GM21360 (cell line): ENCODE measurements at regions not wholly inside any gene's neighbourhood (a gene's known extent, or its start where the extent isn't known, plus 50 kb on each side); places are given as distances from the start of the nearest gene placed in this dataset.
A peak's percentile ranks its signal among the peaks of the same experiment; 100 is the strongest.
"Not testable (repeated sequence)": the region's sequence is repeated elsewhere in the genome, so short reads cannot be mapped to it uniquely, and the experiment has no call there.

Experiments used
- ATAC-seq: cut with Tn5 transposase; IDR thresholded peaks from one replicate; pipeline ENCODE4 v1.9.1; 2021; ENCODE audit warnings: mild to moderate bottlenecking, moderate library complexity; ENCODE audit not compliant: unreplicated experiment

DNA sequence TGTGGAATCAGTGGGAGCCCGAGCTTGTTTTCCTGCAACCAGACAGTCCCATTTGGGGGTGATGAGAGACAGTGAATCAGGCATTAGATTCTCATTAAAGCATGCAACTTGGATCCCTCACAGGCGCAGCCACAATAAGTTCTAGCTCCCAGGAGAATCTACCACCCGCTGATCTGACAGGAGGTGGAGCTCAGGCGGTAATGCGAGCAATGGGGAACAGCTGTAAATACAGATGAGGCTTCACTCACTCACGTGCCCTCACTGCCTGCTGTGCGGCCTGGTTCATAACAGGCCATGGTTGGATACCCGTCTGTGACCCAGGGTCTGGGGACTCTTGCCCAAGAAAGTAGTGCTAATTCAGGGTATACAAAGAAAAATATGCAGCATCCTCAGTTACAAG is 144.8 kb upstream of the RGPD4 start:
- ATAC-seq: no peak

DNA sequence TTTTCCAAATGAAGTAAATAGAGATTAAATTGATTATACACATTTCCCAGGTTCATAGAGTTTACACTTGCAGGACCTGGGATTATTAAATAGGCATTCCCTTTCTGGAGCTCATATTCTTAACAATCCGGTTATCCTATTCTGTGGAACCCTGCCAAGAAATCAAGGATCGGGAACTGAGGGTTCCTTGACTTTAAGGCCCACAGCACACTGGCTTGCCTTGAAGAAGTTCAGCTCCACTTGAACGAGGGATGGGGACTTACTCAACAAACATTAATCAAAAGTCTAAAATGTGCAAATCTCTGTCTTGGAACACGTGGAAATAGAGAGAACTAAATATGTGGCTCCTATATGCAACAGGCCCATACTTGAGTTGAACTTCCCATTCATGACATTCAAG is 142.3 kb upstream of the RGPD4 start:
- ATAC-seq: no peak

DNA sequence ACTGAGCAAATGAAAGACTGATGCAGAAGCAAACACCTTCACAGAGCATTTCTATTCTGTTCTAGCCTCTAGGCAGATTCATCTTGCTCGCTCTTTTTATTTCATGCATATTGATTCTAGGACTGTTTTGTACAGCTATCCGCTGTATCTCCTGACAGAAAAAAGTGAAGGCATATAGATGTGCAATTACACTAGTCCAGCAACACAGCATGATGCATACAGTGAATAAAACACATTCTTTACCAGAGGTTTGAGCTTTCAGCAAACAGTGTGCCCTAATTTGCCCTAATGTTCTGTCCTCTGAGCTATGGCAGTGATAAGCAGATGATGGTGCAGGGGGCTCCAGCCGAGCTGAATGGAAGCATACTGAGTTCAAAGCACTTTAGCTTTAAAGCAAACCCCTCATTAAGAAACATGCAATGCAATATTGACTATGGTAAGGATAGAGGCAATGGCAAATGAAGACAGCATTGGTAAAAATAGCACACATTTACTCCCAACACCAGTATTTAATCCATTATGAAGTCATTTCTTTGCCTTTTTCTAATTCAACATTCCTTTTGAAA is 141.2 kb upstream of the RGPD4 start:
- no peak for ATAC-seq

DNA sequence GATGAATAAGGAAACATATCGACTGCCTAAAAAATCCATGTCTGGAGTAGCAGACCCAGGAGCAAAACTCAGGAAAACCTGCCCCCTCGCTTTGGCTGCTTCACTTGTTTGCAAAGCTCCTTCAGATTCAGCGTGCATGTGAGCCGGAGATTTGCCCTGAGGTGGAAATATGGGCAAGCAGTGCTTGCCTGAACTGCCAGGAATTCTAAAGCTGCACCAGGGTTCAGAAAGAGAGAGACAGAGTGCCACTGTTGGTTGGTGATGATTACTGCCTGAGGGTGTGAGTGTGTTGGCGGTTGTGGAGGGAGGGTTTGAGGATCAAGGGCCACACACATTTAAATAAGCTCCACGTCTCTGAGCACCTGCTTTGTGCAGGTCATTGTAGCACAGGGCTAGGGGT is 139.6 kb upstream of the RGPD4 start:
- ATAC-seq: no peak

DNA sequence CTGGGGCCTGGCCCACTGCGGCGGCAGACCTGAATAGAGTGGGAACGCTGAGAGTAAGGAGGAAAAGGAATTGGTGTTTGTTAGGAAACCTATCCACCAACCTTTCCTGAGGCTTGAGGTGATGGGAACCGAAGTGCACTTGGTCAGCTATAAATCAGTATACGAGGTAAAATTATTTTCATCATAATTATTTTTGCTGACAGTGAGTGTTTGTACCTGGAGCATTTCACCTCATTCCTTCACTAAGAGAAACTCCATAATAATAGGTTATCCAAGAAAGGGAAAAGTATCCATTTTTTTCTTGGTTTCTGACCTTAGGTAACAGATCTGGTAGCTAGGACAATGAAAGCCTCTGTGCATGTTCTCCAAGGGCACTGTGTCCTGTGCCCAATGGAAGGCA is 138.6 kb upstream of the RGPD4 start:
- no peak for ATAC-seq

DNA sequence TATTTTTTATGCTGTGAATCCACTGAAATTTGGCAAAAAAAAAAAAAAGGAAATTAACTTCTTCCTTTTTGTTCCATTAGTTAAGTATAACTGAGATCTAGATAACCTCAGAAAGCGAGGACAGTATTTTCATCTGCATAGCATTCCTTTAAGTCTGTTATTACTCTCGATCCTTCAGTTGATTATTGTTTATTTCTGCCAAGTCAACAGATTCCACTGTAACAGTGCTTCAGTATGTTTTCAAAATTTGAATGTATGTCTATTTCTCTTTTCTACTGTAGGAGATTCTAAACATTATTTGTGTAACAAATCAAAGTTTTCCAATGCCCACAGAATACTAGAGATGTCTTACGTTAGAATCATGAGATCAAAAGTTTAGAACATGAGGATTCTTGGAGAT is 133.1 kb upstream of the RGPD4 start:
- ATAC-seq: no peak

DNA sequence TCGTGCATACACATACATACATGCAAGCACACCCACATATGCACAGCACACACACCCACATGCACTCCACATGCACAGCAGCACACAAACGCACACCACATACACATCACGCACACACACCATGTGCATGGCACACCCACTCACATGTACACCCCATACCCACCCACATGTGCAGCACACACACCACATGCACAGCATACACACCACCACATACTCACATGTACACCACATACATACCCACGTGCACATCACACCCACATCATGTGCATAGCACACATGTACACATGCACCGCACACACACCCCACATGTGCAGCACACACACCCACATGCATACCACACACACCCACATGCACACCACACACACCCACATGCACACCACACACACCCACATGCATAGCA is 132.0 kb upstream of the RGPD4 start:
- no peak for ATAC-seq

DNA sequence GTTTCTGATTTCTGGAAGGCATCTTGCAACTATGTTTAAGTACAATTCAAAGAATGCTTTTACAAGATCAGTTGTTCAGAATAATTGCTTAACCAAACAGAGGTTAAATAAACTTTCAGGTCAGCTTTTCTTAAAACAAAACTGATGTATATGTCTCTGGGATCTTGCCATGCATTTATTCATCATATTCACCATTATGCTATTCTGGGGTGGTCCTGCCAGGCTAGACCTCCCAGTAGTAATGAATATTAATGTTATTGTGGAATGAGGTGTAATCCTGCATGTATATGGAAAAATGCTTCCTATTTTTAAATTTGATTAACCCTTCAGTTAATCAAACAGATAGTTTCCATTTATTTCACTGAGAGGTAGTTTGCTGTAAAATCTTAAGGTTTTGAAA is 129.3 kb upstream of the RGPD4 start:
- no peak for ATAC-seq

DNA sequence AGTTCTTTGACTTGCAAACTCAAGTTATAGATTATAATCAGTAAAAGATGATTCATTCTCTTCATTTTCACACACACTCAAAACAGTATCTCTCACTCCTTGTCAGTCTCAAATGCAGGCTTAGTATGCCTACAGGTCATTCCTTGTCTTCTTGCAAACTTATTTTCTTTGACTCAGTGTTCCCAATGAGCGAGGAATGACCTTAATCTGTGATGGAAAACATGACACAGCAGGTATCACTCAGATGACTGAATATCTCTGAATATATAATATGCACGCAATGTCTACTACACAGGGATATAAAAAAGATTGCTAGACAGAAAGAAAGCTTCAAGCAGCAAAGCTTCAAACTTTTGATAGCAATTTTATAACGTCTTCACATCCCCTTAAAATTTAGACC is 127.8 kb upstream of the RGPD4 start:
- no peak for ATAC-seq

DNA sequence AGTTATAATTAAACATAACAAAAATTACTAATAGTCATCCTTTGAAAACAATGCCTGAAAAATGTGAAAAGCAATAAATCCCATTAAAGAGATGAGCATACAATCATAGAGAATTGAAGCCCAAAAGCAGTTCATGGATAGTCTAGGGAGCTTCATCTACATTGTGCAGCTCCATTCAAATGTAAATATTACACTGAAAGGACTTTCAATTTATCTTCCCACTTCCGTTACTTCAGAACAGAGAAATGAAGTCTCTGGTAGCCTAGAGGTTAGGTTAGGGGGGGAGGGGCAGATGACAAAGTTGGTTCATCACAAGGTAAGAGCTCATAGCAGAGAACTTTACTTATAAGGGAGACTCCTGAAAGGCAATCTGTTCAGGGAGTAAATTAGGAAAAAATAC is 126.6 kb upstream of the RGPD4 start:
- ATAC-seq: no peak

DNA sequence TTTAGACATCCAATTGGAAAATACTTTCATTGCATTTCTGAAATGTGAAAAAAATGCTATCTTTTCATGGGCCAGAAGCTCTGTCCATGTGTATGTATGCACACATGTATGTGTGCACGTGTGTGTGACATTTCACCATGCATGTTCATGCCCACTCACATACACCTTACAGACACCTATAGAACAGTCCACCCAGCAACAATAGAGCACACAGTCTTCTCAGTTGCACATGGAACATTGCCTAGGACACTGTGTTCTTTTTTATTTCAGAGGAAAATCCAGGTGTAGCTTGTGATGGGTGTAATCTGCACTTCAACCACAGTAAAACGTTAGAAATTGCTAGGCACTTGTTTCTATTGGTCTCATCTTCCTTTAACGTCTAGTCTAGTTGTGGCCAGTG is 114.8 kb upstream of the RGPD4 start:
- no peak for ATAC-seq

DNA sequence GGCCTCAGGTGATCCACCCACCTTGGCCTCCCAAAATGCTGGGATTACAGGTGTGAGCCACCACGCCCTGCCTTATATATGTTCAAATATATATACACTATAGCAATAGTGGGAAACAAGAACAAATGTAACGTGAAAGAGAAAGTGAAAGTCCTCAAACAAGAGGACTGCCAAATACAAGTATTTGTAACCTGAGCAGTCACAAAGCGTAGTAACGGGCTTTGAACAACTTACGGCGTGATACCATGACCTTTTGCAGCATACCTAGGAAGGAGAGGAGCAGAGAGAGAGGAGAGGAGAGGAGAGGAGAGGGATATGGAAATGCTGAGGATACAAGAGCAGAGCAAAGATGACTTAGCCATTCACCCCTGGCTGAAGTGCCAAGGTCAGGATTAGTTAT is 113.8 kb upstream of the RGPD4 start:
- peak; percentile 72 for ATAC-seq

DNA sequence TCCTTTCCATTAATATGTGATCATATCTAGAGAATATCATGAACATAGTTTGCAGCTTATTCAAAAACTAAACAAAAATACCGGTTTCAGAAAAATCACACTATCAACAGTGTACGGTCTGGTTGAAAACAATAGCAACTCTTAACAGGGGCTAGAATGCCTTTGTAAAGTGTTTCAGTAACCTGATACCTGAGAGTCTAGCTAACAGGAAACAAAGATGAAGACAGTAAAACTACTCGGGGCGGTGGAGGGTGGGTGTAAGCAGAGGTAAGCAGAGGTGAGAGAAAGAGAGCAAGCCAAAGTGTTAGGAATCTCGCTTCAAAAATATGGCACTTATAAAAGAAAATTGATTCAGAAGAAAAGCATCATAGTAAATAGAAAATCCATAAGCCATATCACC is 109.0 kb upstream of the RGPD4 start:
- ATAC-seq: no peak

DNA sequence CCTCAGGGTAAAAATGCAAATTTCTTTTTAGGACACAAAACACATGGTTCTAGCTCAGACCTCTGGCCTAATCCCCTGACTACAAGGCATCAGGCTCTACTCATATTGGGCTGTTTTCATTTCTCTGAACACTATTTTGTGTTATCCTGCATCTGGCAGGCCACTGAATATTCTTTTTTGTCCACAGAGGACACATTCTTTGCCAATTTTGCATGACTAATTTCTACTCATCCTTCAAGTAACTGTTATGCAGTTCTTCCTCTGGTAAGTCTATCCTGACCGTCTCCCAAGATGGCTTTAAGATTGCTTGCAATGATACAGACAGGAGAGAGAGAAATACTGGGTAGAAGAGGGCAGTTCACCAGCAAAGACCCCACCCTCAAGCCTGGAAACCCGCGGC is 107.6 kb upstream of the RGPD4 start:
- no peak for ATAC-seq

DNA sequence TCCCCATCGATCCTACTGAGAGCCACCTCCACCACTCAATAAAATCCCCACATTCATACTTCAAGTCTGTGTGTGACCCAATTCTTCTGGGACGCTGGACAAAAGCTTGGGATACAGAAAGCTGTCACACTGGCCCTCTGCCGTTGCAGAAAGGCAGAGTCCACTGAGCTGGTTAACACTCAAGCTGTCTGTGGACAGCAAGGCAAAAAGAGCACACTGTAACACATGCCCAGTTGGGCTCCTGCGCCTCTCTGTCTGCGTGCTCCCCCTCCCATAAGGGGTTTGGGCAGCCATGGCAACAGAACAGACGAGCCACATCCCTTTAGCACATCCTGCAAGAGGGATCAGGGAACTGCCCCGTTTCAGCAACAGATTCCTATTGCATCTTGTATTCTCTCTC is 106.9 kb upstream of the RGPD4 start:
- ATAC-seq: no peak

DNA sequence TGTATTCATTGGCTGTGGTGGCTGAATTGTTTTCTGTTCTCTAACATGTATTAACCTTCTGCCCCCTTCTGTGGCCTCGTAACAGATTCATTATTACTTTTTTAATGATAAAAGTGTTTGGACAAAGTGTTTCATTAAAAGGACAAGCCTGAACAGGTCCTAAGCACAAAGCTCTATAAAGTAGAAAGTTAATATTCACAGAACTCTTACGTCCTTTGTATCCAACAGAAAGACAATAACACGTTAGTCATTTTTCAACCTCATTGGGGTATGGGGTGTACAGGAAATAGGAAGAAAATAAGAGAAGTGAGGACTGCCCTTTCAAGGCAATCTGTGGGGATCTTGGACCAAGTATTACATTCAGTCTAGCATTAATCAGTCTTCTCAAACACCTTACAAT is 105.5 kb upstream of the RGPD4 start:
- no peak for ATAC-seq

DNA sequence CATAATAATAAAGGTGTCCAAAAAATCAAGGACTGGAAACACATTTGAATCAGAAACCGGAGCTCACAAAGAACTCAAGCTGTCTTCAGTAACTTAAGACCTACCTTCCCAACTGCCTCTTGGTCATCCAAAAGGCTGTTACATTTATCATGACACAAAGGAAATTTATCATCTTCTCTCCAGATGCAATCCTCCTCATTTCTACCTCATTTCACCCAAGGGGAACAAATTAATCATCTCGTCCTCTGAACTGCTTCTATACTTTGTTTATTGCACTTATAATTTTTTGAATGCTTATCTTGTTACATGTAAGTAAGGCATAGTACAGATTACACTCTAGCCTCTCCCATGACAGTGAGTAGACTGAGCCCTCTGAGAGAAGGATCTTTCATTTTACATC is 105.1 kb upstream of the RGPD4 start:
- ATAC-seq: no peak

DNA sequence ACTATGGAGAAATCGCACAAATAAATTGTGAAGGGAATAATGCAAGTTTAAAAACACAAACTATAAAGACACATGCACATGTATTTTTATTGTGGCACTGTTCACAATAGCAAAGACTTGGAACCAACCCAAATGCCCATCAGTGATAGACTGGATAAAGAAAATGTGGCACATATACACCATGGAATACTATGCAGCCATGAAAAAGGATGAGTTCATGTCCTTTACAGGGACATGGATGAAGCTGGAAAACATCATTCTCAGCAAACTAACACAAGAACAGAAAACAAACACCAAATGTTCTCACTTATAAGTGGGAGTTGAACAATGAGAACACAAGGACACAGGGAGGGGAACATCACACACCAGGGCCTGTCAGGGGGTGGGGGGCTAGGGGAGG is 100.9 kb upstream of the RGPD4 start:
- not testable (repeated sequence) for ATAC-seq

DNA sequence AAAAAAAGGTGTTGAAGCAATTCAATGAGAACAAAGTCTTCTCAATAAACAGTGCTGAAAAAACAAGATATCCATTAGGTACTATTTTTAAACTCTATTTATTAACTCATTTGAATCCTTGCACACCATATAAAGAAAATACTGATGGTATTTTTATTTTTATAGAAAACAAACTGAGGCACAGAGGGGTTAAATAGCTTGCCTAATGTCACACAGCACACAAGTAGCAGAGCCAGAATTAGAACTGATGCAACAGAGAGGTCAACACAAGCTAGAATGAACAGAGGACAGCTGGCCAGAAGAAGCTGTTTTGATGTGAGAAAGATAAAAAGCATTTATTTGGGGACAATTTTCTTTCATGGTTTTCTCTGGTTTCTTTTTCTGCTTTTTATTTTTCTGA is 99.4 kb upstream of the RGPD4 start:
- ATAC-seq: no peak

DNA sequence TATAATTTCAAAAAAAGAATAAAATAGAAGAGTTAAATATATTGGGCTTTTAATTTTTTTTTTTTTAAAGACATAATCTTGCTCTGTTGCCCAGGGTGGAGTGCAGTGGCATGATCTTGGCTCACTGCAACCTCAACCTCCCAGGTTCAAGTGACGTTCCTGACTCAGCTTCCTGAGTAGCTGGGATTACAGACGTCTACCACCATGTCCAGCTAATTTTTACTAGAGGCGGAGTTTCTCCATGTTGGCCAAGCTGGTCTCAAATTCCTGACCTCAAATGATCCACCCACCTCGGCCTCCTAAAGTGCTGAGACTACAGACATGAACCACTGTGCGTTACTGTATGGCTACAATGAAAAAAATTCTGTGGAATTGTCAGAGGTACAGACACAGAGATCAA is 98.1 kb upstream of the RGPD4 start:
- ATAC-seq: no peak

DNA sequence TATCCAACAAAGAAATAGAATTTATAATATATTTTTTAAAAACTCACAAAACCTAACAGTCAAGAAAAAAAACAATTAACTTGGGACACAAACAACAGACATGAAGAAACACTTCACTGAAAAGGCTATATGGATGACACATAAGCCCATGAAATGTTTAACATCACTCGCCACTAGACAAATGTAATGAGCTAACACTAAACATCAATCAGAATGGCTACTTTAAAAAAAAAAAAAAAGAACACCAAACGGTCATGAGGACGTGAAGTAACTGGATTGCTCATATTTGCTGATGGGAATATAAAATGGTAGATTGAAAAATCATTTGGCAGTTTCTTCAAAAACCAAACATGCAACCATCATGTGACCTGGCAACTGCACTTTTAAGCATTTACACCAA is 97.3 kb upstream of the RGPD4 start:
- no peak for ATAC-seq

DNA sequence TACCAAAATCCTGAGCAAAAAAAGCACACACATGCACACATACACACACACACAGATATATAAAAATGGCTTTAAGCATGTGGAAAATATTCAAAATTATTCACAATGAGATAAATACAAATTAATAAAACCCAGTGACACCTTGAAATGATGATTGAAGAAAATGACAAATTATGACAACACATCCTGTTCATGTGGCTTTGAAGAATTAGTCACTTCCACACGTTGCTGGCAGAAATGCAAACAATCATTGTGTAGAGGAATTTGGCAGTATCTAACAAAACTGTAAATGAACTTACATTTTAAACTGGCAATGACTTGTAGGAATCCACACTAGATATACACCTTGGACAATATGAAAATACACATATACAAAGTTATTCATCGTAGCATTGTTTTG is 95.8 kb upstream of the RGPD4 start:
- no peak for ATAC-seq

DNA sequence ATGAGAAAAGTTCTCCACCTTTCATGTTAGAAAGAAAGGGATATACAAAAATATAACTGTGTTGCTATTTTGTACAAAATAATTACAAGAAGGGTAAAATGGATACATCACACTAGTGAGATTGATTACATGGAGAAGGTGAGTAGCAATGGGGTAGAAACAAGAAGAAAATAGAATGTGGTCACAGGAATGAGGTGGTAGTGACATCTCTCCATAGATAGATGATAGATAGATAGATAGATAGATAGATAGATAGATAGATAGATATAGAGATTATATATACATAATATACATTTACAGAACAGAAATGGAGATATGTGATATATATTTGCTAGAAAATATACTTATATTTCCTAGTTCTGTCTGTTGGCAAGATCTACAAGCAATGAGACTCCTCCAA is 95.3 kb upstream of the RGPD4 start:
- ATAC-seq: no peak

DNA sequence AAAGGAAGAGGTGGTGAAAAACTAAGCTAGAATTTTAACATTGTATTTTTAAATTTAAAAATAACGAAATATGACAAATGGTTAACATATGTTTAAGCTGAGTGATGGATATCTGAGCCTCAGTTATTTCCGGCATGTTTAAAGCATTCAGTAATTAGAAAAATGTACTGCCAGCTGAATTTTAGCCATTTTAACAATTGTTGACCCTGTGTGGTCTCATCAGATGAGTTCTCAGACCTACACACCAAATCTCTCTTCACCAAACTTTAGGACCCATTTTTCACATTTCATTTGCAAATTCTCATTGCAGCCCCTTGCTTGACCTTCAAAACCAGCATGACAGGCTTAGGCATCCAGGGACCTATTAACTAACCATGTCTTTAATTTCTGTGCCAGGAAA is 91.5 kb upstream of the RGPD4 start:
- no peak for ATAC-seq
